SH-SY5Y (cell line): ENCODE measurements at regions not wholly inside any gene's neighbourhood (a gene's known extent, or its start where the extent isn't known, plus 50 kb on each side); places are given as distances from the start of the nearest gene placed in this dataset.

Experiments
- GATA2 ChIP-seq: IDR thresholded peaks from 2 replicates; pipeline ENCODE4 v1.6.1; 2011; ENCODE audit warnings: mild to moderate bottlenecking, low read depth, low read length
- GATA3 ChIP-seq: IDR thresholded peaks from 2 replicates; pipeline ENCODE4 v1.6.1; 2011; ENCODE audit warnings: low read depth, mild to moderate bottlenecking, low read length, moderate library complexity

GRCh38 chr11:42253156-42253555 lies 793.7 kb upstream of the LRRC4C start:
- TF ChIP-seq GATA2: no peak
- no peak for TF ChIP-seq GATA3
